GM18868 (cell line): ENCODE measurements at regions not wholly inside any gene's neighbourhood (a gene's known extent, or its start where the extent isn't known, plus 50 kb on each side); places are given as distances from the start of the nearest gene placed in this dataset.
"Not testable (repeated sequence)": the region's sequence is repeated elsewhere in the genome, so short reads cannot be mapped to it uniquely, and the experiment has no call there.

Experiments
- ATAC-seq: cut with Tn5 transposase; IDR thresholded peaks from one replicate; pipeline ENCODE4 v1.9.1; 2021; ENCODE audit warnings: mild to moderate bottlenecking, moderate library complexity; ENCODE audit not compliant: unreplicated experiment

- ATAC-seq, result no peak
These were observed 601.4 kb upstream of the ACTRT1 start for GRCh38 chrX:128653524-128654060.

GRCh38 chrX:128650326-128650725 lies 598.1 kb upstream of the ACTRT1 start:
- ATAC-seq, result no peak

DNA sequence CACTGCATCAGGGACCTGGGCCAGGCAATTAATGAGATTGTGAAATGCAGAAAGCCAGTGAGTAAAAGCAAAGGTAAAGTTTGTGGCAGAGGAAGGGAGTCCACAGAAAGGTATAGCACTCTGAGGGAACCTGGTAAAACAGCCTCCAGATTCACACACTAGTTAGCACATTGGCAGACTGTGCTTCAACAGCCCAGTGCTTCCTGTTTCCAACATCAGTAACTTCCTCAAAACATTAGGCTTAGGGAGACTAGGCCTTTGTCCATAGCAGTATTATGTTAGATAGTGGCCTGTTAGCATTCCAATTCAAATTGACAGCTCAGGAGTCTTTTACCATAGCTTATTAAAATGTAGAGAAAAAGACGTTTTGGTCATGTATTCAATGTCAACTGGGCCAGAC lies 582.6 kb upstream of the ACTRT1 start:
- ATAC-seq, result no peak

GRCh38 chrX:128623361-128623760 lies 571.2 kb upstream of the ACTRT1 start:
- no peak for ATAC-seq

GRCh38 chrX:128622296-128622695 lies 570.1 kb upstream of the ACTRT1 start:
- ATAC-seq, result no peak

DNA sequence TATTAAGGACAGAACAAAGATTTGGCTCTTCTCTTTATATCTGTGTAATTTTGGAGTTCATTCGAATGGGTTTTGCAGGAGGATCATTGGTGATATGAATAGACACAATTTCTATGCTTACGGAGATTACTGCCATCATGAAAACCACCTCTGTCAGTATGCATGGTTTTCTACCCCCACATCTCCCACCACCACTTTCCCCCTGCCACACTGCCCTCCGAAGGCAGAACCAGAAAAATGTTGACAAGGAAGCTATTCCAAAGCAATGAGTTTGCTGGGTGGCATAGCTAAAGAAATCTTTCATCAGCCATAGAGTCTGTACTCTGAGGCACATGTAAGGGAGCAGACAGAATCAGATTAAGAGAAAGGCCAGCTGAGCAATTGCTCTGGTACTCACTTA lies 567.3 kb upstream of the ACTRT1 start:
- ATAC-seq, result no peak

- ATAC-seq, result no peak
These were observed 564.7 kb upstream of the ACTRT1 start for GRCh38 chrX:128616933-128617332.

DNA sequence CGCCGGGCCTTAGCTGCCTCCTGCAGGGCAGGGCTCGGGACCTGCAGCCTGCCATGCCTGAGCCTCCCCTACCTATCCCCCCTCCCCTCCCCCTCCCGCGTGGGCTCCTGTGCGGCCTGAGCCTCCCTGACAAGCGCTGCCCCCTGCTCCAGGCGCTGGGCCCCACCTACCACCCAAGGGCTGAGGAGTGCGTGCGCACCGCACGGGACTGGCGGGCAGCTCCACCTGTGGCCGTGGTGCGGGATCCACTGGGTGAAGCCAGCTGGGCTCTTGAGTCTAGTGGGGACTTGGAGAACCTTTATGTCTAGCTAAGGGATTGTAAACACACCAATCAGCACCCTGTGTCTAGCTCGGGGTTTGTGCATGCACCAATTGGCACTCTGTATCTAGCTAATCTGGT lies 554.6 kb upstream of the ACTRT1 start:
- ATAC-seq, result not testable (repeated sequence)

GRCh38 chrX:128606357-128606756 lies 554.2 kb upstream of the ACTRT1 start:
- not testable (repeated sequence) for ATAC-seq

GRCh38 chrX:128601706-128602105 lies 549.5 kb upstream of the ACTRT1 start:
- ATAC-seq, result no peak

DNA sequence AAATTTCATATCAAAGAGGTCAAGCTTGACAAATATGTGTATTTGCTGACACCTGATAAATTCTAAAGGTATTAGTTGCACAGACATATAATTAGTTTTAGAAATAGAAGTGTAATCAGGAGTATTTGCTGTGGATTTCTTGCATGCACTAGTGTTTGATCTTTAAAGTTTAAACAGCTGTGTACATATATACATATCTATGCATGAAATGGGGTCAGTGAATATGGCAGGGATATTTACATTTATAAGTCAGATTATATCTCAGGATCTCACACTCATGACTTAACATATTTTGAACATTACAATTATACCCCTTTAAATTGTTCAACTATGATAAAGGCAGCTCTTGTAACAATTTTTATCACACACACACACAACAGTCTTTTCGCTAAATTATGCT lies 547.4 kb upstream of the ACTRT1 start:
- ATAC-seq, result no peak

GRCh38 chrX:128582036-128582435 lies 529.8 kb upstream of the ACTRT1 start:
- no peak for ATAC-seq

GRCh38 chrX:128581615-128582014 lies 529.4 kb upstream of the ACTRT1 start:
- ATAC-seq, result no peak

GRCh38 chrX:128543114-128543513 lies 490.9 kb upstream of the ACTRT1 start:
- ATAC-seq, result no peak

- ATAC-seq, result peak; percentile 78
These were observed 466.3 kb upstream of the ACTRT1 start for GRCh38 chrX:128518508-128518907.

GRCh38 chrX:128517691-128518090 lies 465.5 kb upstream of the ACTRT1 start:
- no peak for ATAC-seq

- no peak for ATAC-seq
These were observed 452.3 kb upstream of the ACTRT1 start for GRCh38 chrX:128504496-128504895.

GRCh38 chrX:128464116-128464515 lies 411.9 kb upstream of the ACTRT1 start:
- ATAC-seq, result no peak

GRCh38 chrX:128460835-128461234 lies 408.6 kb upstream of the ACTRT1 start:
- ATAC-seq, result no peak

- no peak for ATAC-seq
These were observed 406.7 kb upstream of the ACTRT1 start for GRCh38 chrX:128458888-128459287.

DNA sequence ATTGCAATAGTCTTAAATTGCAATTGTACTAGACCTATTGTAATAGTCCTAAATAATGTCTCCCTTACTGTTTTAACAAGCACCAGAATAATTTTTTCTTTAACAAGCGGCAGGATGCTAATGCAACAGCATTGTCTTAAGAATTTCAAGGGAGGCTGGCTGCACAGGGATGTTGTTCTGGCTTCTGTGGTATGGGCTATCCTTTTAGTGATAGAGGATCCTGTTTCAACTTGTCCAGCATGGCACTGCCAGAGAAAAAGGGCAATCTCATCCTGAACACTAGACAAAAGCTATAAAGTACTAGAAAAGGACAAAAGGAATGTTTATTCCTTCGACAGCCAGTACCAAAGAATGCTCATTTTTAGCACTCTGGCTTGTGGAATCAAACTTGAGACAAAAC lies 405.5 kb upstream of the ACTRT1 start:
- ATAC-seq, result no peak

DNA sequence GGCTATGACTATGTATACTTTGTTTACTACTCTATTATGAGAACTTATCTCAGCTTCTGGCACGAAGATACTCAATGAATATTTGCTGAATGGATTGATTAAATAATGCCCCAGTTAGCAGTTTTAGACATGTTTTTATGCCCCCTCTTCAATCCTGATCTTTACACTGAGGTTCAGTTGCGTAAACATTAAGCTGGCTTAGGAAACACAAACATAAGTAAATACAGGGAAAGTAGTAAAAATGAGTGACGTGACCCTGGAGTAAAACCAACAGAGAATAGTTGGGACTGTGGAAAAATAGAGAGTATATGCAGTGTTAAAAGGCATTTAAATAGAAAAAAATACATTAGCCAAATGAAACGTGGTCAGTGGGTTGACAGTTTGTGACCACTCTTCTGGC lies 387.0 kb upstream of the ACTRT1 start:
- no peak for ATAC-seq

GRCh38 chrX:128438082-128438481 lies 385.9 kb upstream of the ACTRT1 start:
- no peak for ATAC-seq
